Smooth muscle cell of the brain vasculature (primary cell): ENCODE measurements at regions not wholly inside any gene's neighbourhood (a gene's known extent, or its start where the extent isn't known, plus 50 kb on each side); places are given as distances from the start of the nearest gene placed in this dataset.
"Not testable (repeated sequence)": the region's sequence is repeated elsewhere in the genome, so short reads cannot be mapped to it uniquely, and the experiment has no call there.

Source experiments
- DNase-seq: peaks from one replicate; pipeline ENCODE4 v3.0.0-alpha.2; 2012; ENCODE audit warnings: low read depth, low spot score

DNA sequence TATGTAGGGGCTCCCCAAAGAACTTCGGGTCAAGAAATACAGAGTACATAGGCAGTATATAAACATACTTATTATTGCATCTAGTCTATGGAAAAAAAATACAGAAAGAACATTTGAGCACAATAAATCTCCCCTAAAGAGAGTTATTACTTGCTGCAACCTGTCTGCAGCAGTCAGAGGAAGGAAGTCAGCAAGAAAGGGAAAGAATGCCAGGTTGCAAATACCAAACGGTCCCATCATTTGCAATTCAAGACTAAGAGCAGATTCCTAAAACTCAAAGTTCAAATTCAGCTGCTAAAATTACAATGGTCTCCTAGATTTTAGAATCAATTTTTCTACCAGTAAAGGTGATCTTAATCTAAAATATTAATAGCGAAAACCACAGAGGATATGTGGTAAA is 236.2 kb upstream of the NUDT6 start:
- no peak for DNase-seq

DNA sequence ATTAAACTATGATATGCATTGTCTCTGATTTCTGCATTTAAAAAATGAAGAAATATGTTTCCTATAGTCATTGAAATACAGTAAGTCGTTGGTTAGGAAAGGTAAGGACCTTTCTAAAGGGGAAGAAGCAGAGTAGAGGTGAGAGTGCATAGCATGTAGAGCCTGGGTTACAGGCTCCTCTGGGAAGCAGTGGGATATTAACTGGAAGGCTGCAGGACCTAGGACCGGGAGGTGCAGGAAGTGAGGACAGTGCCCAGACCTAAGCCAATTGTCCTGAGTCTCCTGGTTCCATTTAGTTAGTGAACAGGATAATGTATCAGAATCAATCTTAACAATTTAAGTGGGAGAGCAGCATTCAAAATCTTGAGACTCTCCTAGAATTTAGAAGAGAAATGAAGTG is 237.1 kb upstream of the NUDT6 start:
- DNase-seq, result no peak

- DNase-seq, result no peak
Measured at GRCh38 chr4:123162859-123163258, 233.7 kb upstream of the SPRY1 start.

DNA sequence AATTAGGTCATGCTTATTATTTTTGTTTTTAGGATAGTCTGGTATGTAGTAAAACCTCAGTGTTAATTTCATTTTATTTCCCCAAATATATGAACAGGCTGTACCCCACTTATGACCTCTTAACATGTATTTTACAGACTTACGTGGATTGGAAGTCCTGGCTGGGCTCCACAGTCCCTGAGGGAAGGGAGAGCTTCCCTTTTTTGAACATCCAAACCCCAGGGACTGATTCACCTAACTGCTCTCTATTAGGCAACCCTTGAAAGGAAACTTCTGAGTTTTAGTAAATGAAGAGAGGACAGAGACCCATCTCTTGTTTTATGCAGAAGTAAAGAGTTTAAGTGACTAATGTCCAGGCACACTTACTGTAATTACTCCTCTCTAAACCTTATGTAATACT is 233.1 kb upstream of the SPRY1 start:
- no peak for DNase-seq

GRCh38 chr4:123166023-123166422 is 230.6 kb upstream of the SPRY1 start:
- no peak for DNase-seq

- no peak for DNase-seq
Measured at GRCh38 chr4:123167931-123168330, 228.7 kb upstream of the SPRY1 start.

- DNase-seq, result no peak
Measured at GRCh38 chr4:123168812-123169211, 227.8 kb upstream of the SPRY1 start.

- no peak for DNase-seq
Measured at GRCh38 chr4:123170843-123171242, 225.8 kb upstream of the SPRY1 start.

- no peak for DNase-seq
Measured at GRCh38 chr4:123176605-123177004, 220.0 kb upstream of the SPRY1 start.

DNA sequence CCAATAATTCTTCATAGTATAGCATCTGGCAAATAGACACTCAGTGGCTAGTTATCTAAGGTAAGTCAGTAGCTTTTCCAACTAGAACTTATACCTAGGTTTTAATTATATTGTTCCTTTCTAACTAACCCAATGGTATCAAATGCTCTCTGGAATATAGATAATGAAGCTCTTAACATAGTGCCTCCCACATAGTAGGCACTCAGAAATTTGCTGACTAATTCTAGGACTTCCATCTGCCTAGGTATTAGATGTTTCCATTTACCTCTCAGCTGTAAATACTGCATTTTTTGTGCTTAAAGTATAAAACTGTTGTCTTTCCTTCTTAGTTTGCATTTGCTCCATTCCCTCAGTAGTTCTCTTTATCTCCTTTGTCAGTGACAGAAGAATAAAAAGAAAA is 214.3 kb upstream of the SPRY1 start:
- no peak for DNase-seq

GRCh38 chr4:123183308-123183707 is 213.3 kb upstream of the SPRY1 start:
- no peak for DNase-seq

DNA sequence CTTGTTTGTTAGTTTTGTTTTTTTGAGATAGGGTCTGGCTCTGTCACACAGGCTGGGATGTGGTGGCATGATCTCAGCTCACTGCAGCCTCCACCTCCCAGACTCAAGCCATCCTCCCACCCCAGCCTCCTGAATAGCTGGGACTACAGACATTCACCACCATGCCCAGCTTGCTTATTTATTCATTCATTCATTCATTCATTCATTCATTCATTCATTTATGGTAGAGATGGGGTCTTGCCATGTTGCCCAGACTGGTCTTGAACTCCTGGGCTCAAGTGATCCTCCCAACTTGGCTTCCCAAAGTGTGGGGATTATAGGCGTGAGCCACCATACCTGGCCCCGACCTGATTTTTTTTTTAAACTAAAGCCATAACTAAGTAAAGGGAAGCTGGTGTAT is 212.8 kb upstream of the SPRY1 start:
- DNase-seq, result not testable (repeated sequence)

- no peak for DNase-seq
Measured at GRCh38 chr4:123186731-123187130, 209.9 kb upstream of the SPRY1 start.

DNA sequence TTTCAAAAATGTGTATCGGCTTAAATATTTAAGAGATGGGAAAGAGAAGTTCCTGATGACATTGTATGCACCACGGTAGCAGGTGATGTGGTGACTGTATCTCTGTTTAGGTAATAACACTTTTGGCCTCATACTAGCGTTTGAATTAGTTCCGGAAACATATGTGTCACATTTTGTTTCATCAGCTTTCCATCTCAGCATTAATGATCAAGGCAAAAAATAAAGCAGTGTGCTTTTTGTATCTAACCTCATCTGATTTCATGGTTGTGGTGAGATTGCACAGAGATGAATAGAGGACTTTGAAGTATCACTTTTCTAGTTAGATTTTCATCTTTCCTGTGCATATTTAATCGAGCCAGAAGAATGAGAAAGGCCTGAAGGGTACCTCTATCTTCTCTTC is 206.4 kb upstream of the SPRY1 start:
- no peak for DNase-seq

DNA sequence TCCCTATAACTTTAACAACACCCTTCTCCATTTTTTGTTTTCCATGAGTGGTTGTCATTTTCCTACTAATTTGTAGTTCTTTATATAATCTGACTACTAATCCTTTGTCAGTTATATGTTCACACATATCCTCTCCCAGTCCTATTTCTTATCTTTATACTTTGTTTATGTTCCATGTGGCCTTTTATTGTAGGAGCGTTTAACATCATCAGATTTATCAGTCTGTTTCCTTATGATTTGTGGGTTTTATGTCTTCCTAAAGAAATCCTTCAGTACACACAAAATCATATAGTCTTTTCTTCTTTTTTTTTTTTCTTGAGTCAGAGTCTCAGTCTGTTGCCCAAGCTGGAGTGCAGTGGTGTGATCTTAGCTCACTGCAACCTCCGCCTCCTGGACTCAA is 204.9 kb upstream of the SPRY1 start:
- no peak for DNase-seq

DNA sequence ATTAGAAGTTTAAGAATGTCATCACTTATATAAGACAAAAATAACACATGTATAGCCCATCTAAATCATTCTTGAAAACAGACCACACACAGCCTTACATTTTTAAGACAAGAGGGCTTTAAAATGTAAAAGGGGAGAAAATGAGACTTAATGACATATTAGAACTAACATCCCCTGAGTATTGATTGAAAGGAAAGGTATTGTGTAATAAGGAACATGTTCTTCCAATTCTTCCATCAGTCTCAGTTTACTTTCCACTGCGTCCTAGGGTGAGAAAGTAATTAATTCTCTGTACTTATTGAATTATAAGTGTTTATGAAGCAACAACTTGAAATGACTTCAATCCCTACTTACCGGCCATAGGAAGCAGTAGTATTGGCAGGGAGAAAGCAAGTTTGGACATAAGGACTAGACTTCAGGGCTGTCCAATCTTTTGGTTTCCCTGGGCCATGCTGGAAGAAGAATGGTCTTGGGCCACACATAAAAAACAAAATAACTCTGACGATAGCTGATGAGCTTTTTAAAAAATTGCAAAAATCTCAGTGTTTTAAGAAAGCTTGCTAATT is 202.7 kb upstream of the SPRY1 start:
- no peak for DNase-seq

DNA sequence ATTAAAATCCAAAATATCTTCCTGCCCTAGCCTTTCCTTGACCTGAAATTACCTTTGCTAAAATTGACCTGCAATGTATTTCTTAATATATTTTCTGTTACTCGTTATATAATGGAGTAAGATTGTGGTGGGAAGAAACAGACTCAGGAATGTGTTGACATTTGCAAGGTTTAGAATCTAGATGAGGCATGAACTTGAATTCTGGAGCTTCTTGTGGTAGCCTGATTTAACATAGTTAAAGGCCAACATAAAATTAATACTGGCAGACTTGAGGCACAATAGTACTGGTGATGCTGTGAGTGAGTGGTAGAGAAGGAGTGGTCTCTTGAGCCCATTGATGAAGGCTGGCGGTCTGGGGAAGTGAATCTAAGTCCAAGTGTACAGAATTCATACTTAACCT is 197.9 kb upstream of the SPRY1 start:
- DNase-seq, result no peak

GRCh38 chr4:123200051-123200940 is 196.3 kb upstream of the SPRY1 start:
- DNase-seq, result no peak

GRCh38 chr4:123204737-123205136 is 191.9 kb upstream of the SPRY1 start:
- no peak for DNase-seq

GRCh38 chr4:123206016-123206415 is 190.6 kb upstream of the SPRY1 start:
- no peak for DNase-seq

GRCh38 chr4:123209436-123209835 is 187.2 kb upstream of the SPRY1 start:
- no peak for DNase-seq

- no peak for DNase-seq
Measured at GRCh38 chr4:123215536-123215935, 181.1 kb upstream of the SPRY1 start.

DNA sequence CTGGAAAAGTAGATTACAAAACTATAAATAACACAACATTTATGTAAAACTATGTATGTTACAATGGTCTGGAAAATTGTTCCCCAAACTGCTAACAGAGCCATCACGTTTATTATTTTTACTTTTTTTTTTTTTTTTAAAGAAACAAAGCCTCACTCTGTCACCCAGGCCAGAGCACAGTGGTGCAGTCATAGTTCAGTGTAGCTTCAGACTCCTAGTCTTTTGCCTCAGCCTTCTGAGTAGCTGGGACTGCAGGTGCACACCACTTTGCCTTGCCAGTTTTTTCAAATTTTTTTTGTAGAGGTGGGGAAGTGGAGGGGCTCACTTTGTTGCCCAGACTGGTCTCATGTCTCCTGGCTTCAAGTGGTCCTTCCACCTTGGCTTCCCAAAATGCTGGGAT is 180.1 kb upstream of the SPRY1 start:
- no peak for DNase-seq
